PFSK-1 (cell line): ENCODE measurements at regions not wholly inside any gene's neighbourhood (a gene's known extent, or its start where the extent isn't known, plus 50 kb on each side); places are given as distances from the start of the nearest gene placed in this dataset.

Experiments
- FOXP2 ChIP-seq: optimal IDR thresholded peaks from 2 replicates; pipeline ENCODE3; 2011; ENCODE audit warnings: borderline replicate concordance, control low read depth, inconsistent platforms; ENCODE audit not compliant: insufficient read depth; ENCODE audit errors: extremely low read length, extremely low read depth
- POLR2AphosphoS5 ChIP-seq: IDR thresholded peaks from 2 replicates; pipeline ENCODE4 v1.6.1; 2012; ENCODE audit warnings: low read depth, mild to moderate bottlenecking, control low read depth, low read length, moderate library complexity
- SIN3A ChIP-seq: IDR thresholded peaks from 2 replicates; pipeline ENCODE4 v1.6.1; 2012; ENCODE audit warnings: mild to moderate bottlenecking, low read length, moderate library complexity, borderline replicate concordance; ENCODE audit not compliant: insufficient read depth
- TAF1 ChIP-seq: IDR thresholded peaks from 2 replicates; pipeline ENCODE4 v1.6.1; 2012; ENCODE audit warnings: low read length, control low read depth, borderline replicate concordance; ENCODE audit not compliant: insufficient read depth
- TF ChIP-seq, protein P1 (sequence below), 2 experiments: IDR thresholded peaks; 2 replicates each; pipeline versions ENCODE4 v1.6.1 to v1.8.0; 2011 to 2012; ENCODE audit warnings: low read depth in 2 of 2, low read length in 2 of 2, control low read depth in 1 of 2, inconsistent platforms in 1 of 2, mild to moderate bottlenecking in 1 of 2, moderate library complexity in 1 of 2; ENCODE audit not compliant: insufficient read depth in 1 of 2

GRCh38 chr7:52107355-52107754, 790.7 kb upstream of the COBL start:
- TF ChIP-seq TAF1 (no peak), SIN3A (no peak), POLR2AphosphoS5 (no peak), FOXP2 (no peak)
- TF ChIP-seq, protein P1, sequence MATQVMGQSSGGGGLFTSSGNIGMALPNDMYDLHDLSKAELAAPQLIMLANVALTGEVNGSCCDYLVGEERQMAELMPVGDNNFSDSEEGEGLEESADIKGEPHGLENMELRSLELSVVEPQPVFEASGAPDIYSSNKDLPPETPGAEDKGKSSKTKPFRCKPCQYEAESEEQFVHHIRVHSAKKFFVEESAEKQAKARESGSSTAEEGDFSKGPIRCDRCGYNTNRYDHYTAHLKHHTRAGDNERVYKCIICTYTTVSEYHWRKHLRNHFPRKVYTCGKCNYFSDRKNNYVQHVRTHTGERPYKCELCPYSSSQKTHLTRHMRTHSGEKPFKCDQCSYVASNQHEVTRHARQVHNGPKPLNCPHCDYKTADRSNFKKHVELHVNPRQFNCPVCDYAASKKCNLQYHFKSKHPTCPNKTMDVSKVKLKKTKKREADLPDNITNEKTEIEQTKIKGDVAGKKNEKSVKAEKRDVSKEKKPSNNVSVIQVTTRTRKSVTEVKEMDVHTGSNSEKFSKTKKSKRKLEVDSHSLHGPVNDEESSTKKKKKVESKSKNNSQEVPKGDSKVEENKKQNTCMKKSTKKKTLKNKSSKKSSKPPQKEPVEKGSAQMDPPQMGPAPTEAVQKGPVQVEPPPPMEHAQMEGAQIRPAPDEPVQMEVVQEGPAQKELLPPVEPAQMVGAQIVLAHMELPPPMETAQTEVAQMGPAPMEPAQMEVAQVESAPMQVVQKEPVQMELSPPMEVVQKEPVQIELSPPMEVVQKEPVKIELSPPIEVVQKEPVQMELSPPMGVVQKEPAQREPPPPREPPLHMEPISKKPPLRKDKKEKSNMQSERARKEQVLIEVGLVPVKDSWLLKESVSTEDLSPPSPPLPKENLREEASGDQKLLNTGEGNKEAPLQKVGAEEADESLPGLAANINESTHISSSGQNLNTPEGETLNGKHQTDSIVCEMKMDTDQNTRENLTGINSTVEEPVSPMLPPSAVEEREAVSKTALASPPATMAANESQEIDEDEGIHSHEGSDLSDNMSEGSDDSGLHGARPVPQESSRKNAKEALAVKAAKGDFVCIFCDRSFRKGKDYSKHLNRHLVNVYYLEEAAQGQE (IDR thresholded peaks at IDR 0.05; ENCODE audit: insufficient read depth in 1 of 2, low read depth in 2 of 2, low read length in 2 of 2): no peak

GRCh38 chr7:52095861-52096260, 779.3 kb upstream of the COBL start:
- TF ChIP-seq FOXP2 (no peak), POLR2AphosphoS5 (no peak), SIN3A (no peak)

DNA sequence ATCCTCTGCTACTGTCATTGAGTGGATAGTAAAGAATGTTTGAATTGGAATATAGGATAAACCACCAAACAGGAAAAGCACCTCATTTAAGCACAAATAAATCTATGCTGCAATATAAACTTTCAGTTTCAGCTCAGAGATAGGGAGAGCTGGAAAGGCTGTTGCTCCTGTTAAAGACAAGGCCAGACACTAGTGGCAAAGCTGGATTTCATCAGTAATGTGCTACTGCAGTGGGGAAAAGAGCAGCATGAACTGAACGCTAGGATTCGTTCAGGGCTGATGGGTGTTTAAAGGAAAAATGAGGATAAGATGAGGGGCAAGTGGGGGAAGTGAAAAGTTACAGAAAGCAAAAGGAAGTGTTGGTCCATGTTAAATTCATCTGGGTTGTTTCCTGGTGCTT, 775.4 kb upstream of the COBL start:
- TF ChIP-seq FOXP2: no peak
- no peak for TF ChIP-seq POLR2AphosphoS5
- TF ChIP-seq, protein P1 (IDR thresholded peaks at IDR 0.05; ENCODE audit: insufficient read depth in 1 of 2, low read depth in 2 of 2, low read length in 2 of 2): no peak
- TF ChIP-seq SIN3A: no peak
- no peak for TF ChIP-seq TAF1

- TF ChIP-seq, protein P1 (IDR thresholded peaks at IDR 0.05; ENCODE audit: insufficient read depth in 1 of 2, low read depth in 2 of 2, low read length in 2 of 2): no peak
These were observed 774.5 kb upstream of the COBL start for GRCh38 chr7:52091101-52091500.

- TF ChIP-seq, protein P1 (IDR thresholded peaks at IDR 0.05; ENCODE audit: insufficient read depth in 1 of 2, low read depth in 2 of 2, low read length in 2 of 2): no peak
- no peak for TF ChIP-seq FOXP2
- TF ChIP-seq SIN3A: no peak
- TF ChIP-seq TAF1: no peak
- TF ChIP-seq POLR2AphosphoS5: no peak
These were observed 771.6 kb upstream of the COBL start for GRCh38 chr7:52088008-52088901.
